Lower lobe of right lung (tissue), 2 donors: ENCODE measurements at regions not wholly inside any gene's neighbourhood (a gene's known extent, or its start where the extent isn't known, plus 50 kb on each side); places are given as distances from the start of the nearest gene placed in this dataset.

Source experiments
- ATAC-seq, 2 donors: fragments of 200-7000 bp; cut with Tn5 transposase; one replicate each; pipeline ENCODE4 v1.9.1; 2020 to 2022; ENCODE audit warnings: mild to moderate bottlenecking in 2 of 2, moderate library complexity in 2 of 2
- DNase-seq: peaks from one replicate; pipeline ENCODE4 v3.0.0-alpha.2; 2020
- H3K27ac ChIP-seq: fragments of 200-600 bp; one replicate; pipeline ENCODE4 v1.8.0; 2022
- H3K27me3 ChIP-seq: fragments of 200-600 bp; one replicate; pipeline ENCODE4 v1.8.0; 2022; ENCODE audit warnings: low read depth
- H3K36me3 ChIP-seq: fragments of 200-600 bp; one replicate; pipeline ENCODE4 v1.8.0; 2022; ENCODE audit warnings: mild to moderate bottlenecking
- H3K4me1 ChIP-seq: fragments of 200-600 bp; one replicate; pipeline ENCODE4 v1.8.0; 2022
- H3K4me3 ChIP-seq: fragments of 200-600 bp; one replicate; pipeline ENCODE4 v1.8.0; 2022; ENCODE audit warnings: mild to moderate bottlenecking
- H3K9me3 ChIP-seq: fragments of 200-600 bp; one replicate; pipeline ENCODE4 v1.8.0; 2022
- CTCF ChIP-seq: fragments of 200-600 bp; IDR thresholded peaks from one replicate; pipeline ENCODE4 v1.8.0; 2022; ENCODE audit warnings: antibody characterized with exemption, mild to moderate bottlenecking
- intact Hi-C: fragments of 100-400 bp; cut with DNase I; formaldehyde crosslinking; loops from one replicate; pipeline ENCODE4 v1.11.0; 2022
- donor health status: DM: no; HTN: yes; CAD: no; lungs with severe emphysema.

GRCh38 chr6:126773112-126773805 lies 345.2 kb upstream of the RSPO3 start:
- Histone ChIP-seq H3K4me1 (no peaks in the 10 kb centered on the region), H3K27me3 (no peaks in the 10 kb centered on the region), H3K27ac (no peak overlapping the region), H3K4me3 (no peak overlapping the region), H3K36me3 (no peaks in the 10 kb centered on the region), H3K9me3 (no peaks in the 10 kb centered on the region)
- DNase-seq (no peak), ATAC-seq (peak; percentile 63 to 82)
- intact Hi-C loops, result no loop called here
- TF ChIP-seq CTCF, result no peak

- no peak overlapping the region for H3K4me3 ChIP-seq
- no peaks in the 10 kb centered on the region for H3K4me1 ChIP-seq
- no peaks in the 10 kb centered on the region for H3K27me3 ChIP-seq
- no peaks in the 10 kb centered on the region for H3K9me3 ChIP-seq
- H3K36me3 ChIP-seq, result no peaks in the 10 kb centered on the region
- H3K27ac ChIP-seq, result no peak overlapping the region
- TF ChIP-seq CTCF, result no peak
- DNase-seq, result no peak
- intact Hi-C loops, result no loop called here
- ATAC-seq, result no peak
These were observed 339.1 kb upstream of the RSPO3 start for GRCh38 chr6:126779331-126779730.

- intact Hi-C loops, result no loop called here
These were observed 336.9 kb upstream of the RSPO3 start for GRCh38 chr6:126781582-126781981.

DNA sequence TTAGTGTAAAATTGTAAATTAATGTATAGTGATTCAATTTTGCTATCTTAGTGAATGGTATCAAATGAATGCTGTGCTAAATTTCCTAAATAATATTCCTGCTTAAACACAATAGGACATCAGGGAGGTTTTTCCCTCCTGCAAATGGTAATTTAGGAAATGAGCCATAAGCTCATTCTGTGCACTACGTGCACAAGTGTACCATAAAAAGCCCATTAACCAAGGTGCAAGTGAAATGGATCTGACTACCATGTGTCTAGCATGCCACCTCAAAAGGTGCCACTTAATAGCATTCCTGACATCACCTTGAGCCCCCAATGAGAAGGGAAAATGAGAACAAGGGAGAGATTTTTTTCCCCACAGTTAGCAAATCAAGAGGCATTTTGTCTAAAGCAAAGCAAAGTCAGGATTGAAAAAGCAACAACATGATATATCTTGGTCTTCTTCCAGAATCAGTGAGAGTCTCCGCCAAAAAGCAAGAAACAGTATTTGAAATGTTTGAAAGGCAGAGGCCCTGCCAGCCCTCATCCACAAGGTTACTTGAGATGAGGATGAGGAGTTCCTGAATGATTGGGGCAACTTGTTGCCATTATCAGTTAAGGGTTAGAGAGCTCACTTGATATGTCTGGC lies 334.2 kb upstream of the RSPO3 start:
- no peak for TF ChIP-seq CTCF
- Histone ChIP-seq H3K9me3 (no peaks in the 10 kb centered on the region), H3K27me3 (no peaks in the 10 kb centered on the region), H3K36me3 (no peaks in the 10 kb centered on the region), H3K4me1 (no peaks in the 10 kb centered on the region), H3K4me3 (no peak overlapping the region), H3K27ac (no peak overlapping the region)
- DNase-seq (no peak), ATAC-seq (no peak)
- intact Hi-C loops, result no loop called here

More at GRCh38 chr6:126781582-126781981, 336.9 kb upstream of the RSPO3 start:
- H3K27me3 ChIP-seq, result no peaks in the 10 kb centered on the region
- no peaks in the 10 kb centered on the region for H3K4me1 ChIP-seq
- H3K36me3 ChIP-seq, result no peaks in the 10 kb centered on the region
- H3K27ac ChIP-seq, result no peak overlapping the region
- H3K4me3 ChIP-seq, result no peak overlapping the region
- no peak for TF ChIP-seq CTCF
- DNase-seq, result no peak
- no peaks in the 10 kb centered on the region for H3K9me3 ChIP-seq
- no peak for ATAC-seq

GRCh38 chr6:126786262-126786661 lies 332.2 kb upstream of the RSPO3 start:
- no peak for ATAC-seq
- H3K27me3 ChIP-seq, result no peaks in the 10 kb centered on the region
- intact Hi-C loops, result no loop called here
- no peaks in the 10 kb centered on the region for H3K36me3 ChIP-seq
- H3K27ac ChIP-seq, result no peak overlapping the region
- H3K4me1 ChIP-seq, result no peaks in the 10 kb centered on the region
- DNase-seq, result no peak
- no peak overlapping the region for H3K4me3 ChIP-seq
- TF ChIP-seq CTCF, result no peak
- no peaks in the 10 kb centered on the region for H3K9me3 ChIP-seq
